Smooth muscle cell (in vitro differentiated cells): ENCODE measurements at regions not wholly inside any gene's neighbourhood (a gene's known extent, or its start where the extent isn't known, plus 50 kb on each side); places are given as distances from the start of the nearest gene placed in this dataset.

ENCODE experiments used
- DNase-seq: peaks from one replicate; lab custom pipeline; 2025; ENCODE audit not compliant: unreplicated experiment; lab: John Stamatoyannopoulos, UW
- H2AFZ ChIP-seq: fragments of 200-600 bp; sonication (generic); 2 replicates; pipeline ENCODE4 v1.6.0; 2016; ENCODE audit warnings: antibody characterized with exemption, low read depth, mild to moderate bottlenecking
- H3F3A ChIP-seq: fragments of 200-600 bp; sonication (generic); 2 replicates; pipeline ENCODE4 v1.6.0; 2017; ENCODE audit warnings: antibody characterized with exemption, low read depth
- H3K27ac ChIP-seq: fragments of 200-600 bp; sonication (generic); 2 replicates; pipeline ENCODE4 v1.5.1; 2016; ENCODE audit warnings: low read depth, mild to moderate bottlenecking
- H3K27me3 ChIP-seq: fragments of 200-600 bp; sonication (generic); 2 replicates; pipeline ENCODE4 v1.6.1; 2016; ENCODE audit warnings: low read depth, mild to moderate bottlenecking
- H3K36me3 ChIP-seq: fragments of 200-600 bp; sonication (generic); 2 replicates; pipeline ENCODE4 v1.5.1; 2016; ENCODE audit warnings: low read depth
- H3K4me1 ChIP-seq: fragments of 200-600 bp; sonication (generic); 2 replicates; pipeline ENCODE4 v1.5.1; 2016; ENCODE audit warnings: low read depth
- H3K4me2 ChIP-seq: fragments of 200-600 bp; sonication (generic); 2 replicates; pipeline ENCODE4 v1.6.0; 2016; ENCODE audit warnings: mild to moderate bottlenecking
- H3K4me3 ChIP-seq: fragments of 200-600 bp; sonication (generic); 2 replicates; pipeline ENCODE4 v1.5.1; 2016; ENCODE audit warnings: mild to moderate bottlenecking
- H3K79me2 ChIP-seq: fragments of 200-600 bp; sonication (generic); 2 replicates; pipeline ENCODE4 v1.6.0; 2016; ENCODE audit warnings: low read depth, mild to moderate bottlenecking
- H3K9ac ChIP-seq: fragments of 200-600 bp; sonication (generic); 2 replicates; pipeline ENCODE4 v1.6.0; 2016; ENCODE audit warnings: low read depth
- H3K9me3 ChIP-seq: fragments of 200-600 bp; sonication (generic); replicated peaks from 2 replicates; pipeline ENCODE4 v1.5.1; 2016; ENCODE audit warnings: low read depth
- H4K20me1 ChIP-seq: fragments of 200-600 bp; sonication (generic); 2 replicates; pipeline ENCODE4 v1.6.0; 2016; ENCODE audit warnings: low read depth
- CTCF ChIP-seq: fragments of 200-600 bp; sonication (generic); IDR thresholded peaks from 2 replicates; pipeline ENCODE4 v1.5.1; 2017; ENCODE audit warnings: borderline replicate concordance, mild to moderate bottlenecking, antibody characterized with exemption; ENCODE audit not compliant: insufficient read depth, poor library complexity, severe bottlenecking
- WGBS: methylation state at CpG from one replicate; pipeline ENCODE4 v1.1.7; 2016; ENCODE audit warnings: low lambda C conversion rate; 5-methylcytosine and 5-hydroxymethylcytosine counted together

- peak overlapping the region; percentile 99 for H3K4me3 ChIP-seq
- peak overlapping the region; percentile 98 for H2AFZ ChIP-seq
- H3K27ac ChIP-seq: peak overlapping the region; percentile 86
- H3K4me1 ChIP-seq: peaks cover 28% of the 10 kb centered on the region
- peak; percentile 79 for DNase-seq
- peak overlapping the region; percentile 94 for H3K4me2 ChIP-seq
- no peaks in the 10 kb centered on the region for H3K27me3 ChIP-seq
- no peaks in the 10 kb centered on the region for H3K9me3 ChIP-seq
- 9% methylated on average over 40 of the region's 97 CpGs for WGBS
- H3F3A ChIP-seq: peaks cover 7% of the 10 kb centered on the region
- no peaks in the 10 kb centered on the region for H3K36me3 ChIP-seq
- TF ChIP-seq CTCF: no peak
- H3K79me2 ChIP-seq: peaks cover 45% of the 10 kb centered on the region
- H4K20me1 ChIP-seq: peaks cover 44% of the 10 kb centered on the region
- H3K9ac ChIP-seq: peak overlapping the region; percentile 86
Observed at GRCh38 chr3:72447059-72447946, 400.9 kb downstream of the SHQ1 start.

- peak within 1 kb of the TSS; percentile 99 for H3K4me3 ChIP-seq
- no peaks in the 10 kb centered on the region for H3K27me3 ChIP-seq
- peaks cover 35% of the 10 kb centered on the region for H3K4me1 ChIP-seq
- TF ChIP-seq CTCF: no peak
- no peaks in the 10 kb centered on the region for H3K9me3 ChIP-seq
- peak; percentile 42 for DNase-seq
- peaks cover 8% of the 10 kb centered on the region for H3F3A ChIP-seq
- H3K27ac ChIP-seq: peak within 1 kb of the TSS; percentile 86
- H4K20me1 ChIP-seq: peaks cover 53% of the 10 kb centered on the region
- H3K9ac ChIP-seq: peak within 1 kb of the TSS; percentile 86
- peak within 1 kb of the TSS; percentile 94 for H3K4me2 ChIP-seq
- peak within 1 kb of the TSS; percentile 98 for H2AFZ ChIP-seq
- peaks cover 53% of the 10 kb centered on the region for H3K79me2 ChIP-seq
- no peaks in the 10 kb centered on the region for H3K36me3 ChIP-seq
- 0% methylated on average over 28 of the region's 49 CpGs for WGBS
Observed at GRCh38 chr3:72446218-72447058, 401.8 kb downstream of the SHQ1 start, which contains the start of gene RYBP. Gene RYBP, minus strand, starts transcription at chr3:72446621.

GRCh38 chr3:72445827-72446217, 402.4 kb downstream of the SHQ1 start:
- TF ChIP-seq CTCF: no peak
- H3K9ac ChIP-seq: peak overlapping the region; percentile 86
- WGBS: 3% methylated on average over 4 of the region's 4 CpGs

More at GRCh38 chr3:72445827-72446217, 402.4 kb downstream of the SHQ1 start:
- no peak for DNase-seq
- peaks cover 59% of the 10 kb centered on the region for H4K20me1 ChIP-seq
- H3K79me2 ChIP-seq: peaks cover 59% of the 10 kb centered on the region
- H3K36me3 ChIP-seq: no peaks in the 10 kb centered on the region
- H2AFZ ChIP-seq: no peak overlapping the region
- no peaks in the 10 kb centered on the region for H3K27me3 ChIP-seq
- H3K27ac ChIP-seq: peak overlapping the region; percentile 86
- peaks cover 36% of the 10 kb centered on the region for H3K4me1 ChIP-seq
- H3K4me2 ChIP-seq: peak overlapping the region; percentile 94
- peaks cover 12% of the 10 kb centered on the region for H3F3A ChIP-seq
- no peaks in the 10 kb centered on the region for H3K9me3 ChIP-seq
- peak overlapping the region; percentile 99 for H3K4me3 ChIP-seq
